ENCODE measurements at regions not wholly inside any gene's neighbourhood (a gene's known extent, or its start where the extent isn't known, plus 50 kb on each side); places are given as distances from the start of the nearest gene placed in this dataset.

GRCh38 chr7:94135180-94135579 is 131.0 kb upstream of the BET1 start:
- no peak for TF ChIP-seq CTCF (conservative IDR thresholded peaks at IDR 0.05; ENCODE audit: low read length)
- TF ChIP-seq EZH2phosphoT487 (IDR thresholded peaks at IDR 0.05; ENCODE audit: borderline replicate concordance, low read depth, low read length) = no peak

Data from OCI-LY7 (cell line).